ENCODE measurements at regions not wholly inside any gene's neighbourhood (a gene's known extent, or its start where the extent isn't known, plus 50 kb on each side); places are given as distances from the start of the nearest gene placed in this dataset.

DNA sequence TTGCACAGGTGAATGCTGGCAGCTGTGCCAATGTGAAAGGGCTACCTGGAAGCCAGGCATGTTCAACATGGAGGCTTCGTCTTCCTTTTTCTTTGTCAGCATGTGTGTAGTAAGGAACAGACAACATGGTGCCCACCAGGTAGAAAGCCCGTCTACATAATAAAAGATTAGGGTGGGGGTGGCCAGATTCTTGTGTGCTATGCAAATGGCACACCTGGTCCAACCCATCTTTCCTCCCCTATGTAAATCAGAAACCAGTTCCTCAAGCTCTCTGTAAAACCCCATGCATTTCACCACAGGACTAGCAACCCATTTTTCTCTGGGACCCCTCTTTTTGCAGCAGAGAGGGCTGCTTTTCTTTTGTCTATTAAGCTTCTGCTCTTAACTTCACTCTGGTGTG lies 72.3 kb upstream of the ZP4 start:
- intact Hi-C loops (cut with DNase I) = no loop called here
- no peak for TF ChIP-seq CTCF (IDR thresholded peaks at IDR 0.05)
- H3K9me3 ChIP-seq = no peaks in the 10 kb centered on the region
- no peak overlapping the region for H3K4me3 ChIP-seq
- H3K27me3 ChIP-seq (ENCODE audit: low read depth) = no peaks in the 10 kb centered on the region
- no peak overlapping the region for H3K27ac ChIP-seq
- no peak for ATAC-seq
- H3K4me1 ChIP-seq = no peaks in the 10 kb centered on the region
- no peak for DNase-seq
- no peaks in the 10 kb centered on the region for H3K36me3 ChIP-seq

- TF ChIP-seq CTCF (IDR thresholded peaks at IDR 0.05) = no peak
- intact Hi-C loops (cut with DNase I) = no loop called here
- ATAC-seq (no peak), DNase-seq (no peak)
- Histone ChIP-seq H3K9me3 (no peaks in the 10 kb centered on the region), H3K27me3 (ENCODE audit: low read depth) (no peaks in the 10 kb centered on the region), H3K4me1 (no peaks in the 10 kb centered on the region), H3K27ac (no peak overlapping the region), H3K36me3 (no peaks in the 10 kb centered on the region), H3K4me3 (no peak overlapping the region)
Measured at GRCh38 chr1:237961754-237962153, 71.0 kb upstream of the ZP4 start.

DNA sequence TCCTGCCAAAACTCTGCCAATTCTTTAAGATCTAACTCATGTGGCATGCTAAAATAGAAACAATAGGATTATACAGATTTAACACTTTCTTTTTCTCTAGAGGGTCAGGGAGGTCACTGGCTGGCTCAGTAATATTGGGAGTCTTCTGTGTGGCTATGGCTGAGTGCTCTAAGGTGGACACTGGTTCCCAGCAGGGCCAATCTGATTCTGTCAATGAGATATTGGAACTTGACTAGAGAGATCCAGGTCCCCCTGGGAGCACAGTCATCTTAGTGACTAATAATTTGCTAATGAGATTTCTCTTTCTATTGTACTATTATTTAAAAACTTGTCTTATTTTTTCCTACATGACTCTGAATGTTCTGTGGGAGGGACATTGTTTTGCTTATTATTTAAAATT lies 69.1 kb upstream of the ZP4 start:
- no peaks in the 10 kb centered on the region for H3K27me3 ChIP-seq (ENCODE audit: low read depth)
- ATAC-seq = no peak
- H3K4me3 ChIP-seq = no peak overlapping the region
- H3K9me3 ChIP-seq = no peaks in the 10 kb centered on the region
- no peaks in the 10 kb centered on the region for H3K4me1 ChIP-seq
- intact Hi-C loops (cut with DNase I) = no loop called here
- DNase-seq = no peak
- H3K36me3 ChIP-seq = no peaks in the 10 kb centered on the region
- no peak overlapping the region for H3K27ac ChIP-seq
- no peak for TF ChIP-seq CTCF (IDR thresholded peaks at IDR 0.05)

- no peaks in the 10 kb centered on the region for H3K36me3 ChIP-seq
- intact Hi-C loops (cut with DNase I) = no loop called here
- no peaks in the 10 kb centered on the region for H3K27me3 ChIP-seq (ENCODE audit: low read depth)
- ATAC-seq (no peak), DNase-seq (no peak)
- H3K4me1 ChIP-seq = no peaks in the 10 kb centered on the region
- H3K27ac ChIP-seq = no peak overlapping the region
- H3K9me3 ChIP-seq = no peaks in the 10 kb centered on the region
- TF ChIP-seq CTCF (IDR thresholded peaks at IDR 0.05) = no peak
- H3K4me3 ChIP-seq = no peak overlapping the region
Measured at GRCh38 chr1:237953238-237953637, 62.5 kb upstream of the ZP4 start.

Data from lower lobe of right lung (tissue), 2 donors.